Small intestine (tissue), 7 donors: ENCODE measurements at regions not wholly inside any gene's neighbourhood (a gene's known extent, or its start where the extent isn't known, plus 50 kb on each side); places are given as distances from the start of the nearest gene placed in this dataset.
A peak's percentile ranks its signal among the peaks of the same experiment; 100 is the strongest.

ENCODE experiments used
- DNase-seq, 2 donors: peaks; one replicate each; pipeline versions ENCODE4 v3.0.0 to v3.0.0-alpha.2; 2013
- FAIRE-seq: peaks from 2 replicates; lab custom pipeline; 2012; peaks lifted over from hg19 to GRCh38; lab: Jason Lieb, UNC
- H3K27ac ChIP-seq, 3 donors: one replicate each; pipeline ENCODE4 v1.5.1; 2013; ENCODE audit warnings: low read length in 2 of 3, mild to moderate bottlenecking in 2 of 3, control low read depth in 1 of 3, inconsistent platforms in 1 of 3, low read depth in 1 of 3, moderate library complexity in 1 of 3
- H3K27me3 ChIP-seq, 3 donors: one replicate each; pipeline ENCODE4 v1.6.1; 2013; ENCODE audit warnings: low read length in 3 of 3, inconsistent platforms in 1 of 3; ENCODE audit not compliant: control insufficient read depth in 3 of 3, insufficient read depth in 3 of 3
- H3K36me3 ChIP-seq, 3 donors: one replicate each; pipeline ENCODE4 v1.6.1; 2013; ENCODE audit warnings: low read length in 3 of 3, inconsistent platforms in 1 of 3, low read depth in 1 of 3, mild to moderate bottlenecking in 1 of 3, moderate library complexity in 1 of 3; ENCODE audit not compliant: control insufficient read depth in 3 of 3, insufficient read depth in 2 of 3
- H3K4me1 ChIP-seq, 3 donors: one replicate each; pipeline ENCODE4 v1.6.1; 2013; ENCODE audit warnings: low read length in 2 of 3, inconsistent platforms in 1 of 3, low read depth in 1 of 3, mild to moderate bottlenecking in 1 of 3, moderate library complexity in 1 of 3; ENCODE audit not compliant: control insufficient read depth in 3 of 3, insufficient read depth in 2 of 3
- H3K4me3 ChIP-seq, 3 donors: one replicate each; pipeline ENCODE4 v1.5.1; 2013; ENCODE audit warnings: low read length in 3 of 3, control low read depth in 1 of 3, inconsistent platforms in 1 of 3, low read depth in 1 of 3, mild to moderate bottlenecking in 1 of 3, moderate library complexity in 1 of 3
- H3K9me3 ChIP-seq, 2 donors: one replicate each; pipeline ENCODE4 v1.6.1; 2013; ENCODE audit warnings: low read depth in 1 of 2, low read length in 1 of 2; ENCODE audit not compliant: control insufficient read depth in 2 of 2, insufficient read depth in 1 of 2
- WGBS, 3 donors: extraction: QIAGEN DNeasy Blood & Tissue Kit; methylation state at CpG; one replicate each; pipeline ENCODE4 v1.1.7; 2013; 5-methylcytosine and 5-hydroxymethylcytosine counted together
- donor health status: healthy with polysubstance abuse.
- donor health status: control.
- donor health status: control.
- donor health status: Bipolar disorder and iron deficiency.
- donor health status: healthy.

- Histone ChIP-seq H3K27ac (peak overlapping the region in 1 of 3 donors; percentile 66), H3K36me3 (no peaks in the 10 kb centered on the region), H3K27me3 (no peaks in the 10 kb centered on the region), H3K4me1 (no peaks in the 10 kb centered on the region), H3K4me3 (no peak overlapping the region), H3K9me3 (no peaks in the 10 kb centered on the region)
- FAIRE-seq (no peak), DNase-seq (no peak)
- WGBS, 3 donors, result 72 to 96% (median 86%) methylated on average over 4 of the region's 4 CpGs
Measured at GRCh38 chr3:16051691-16052090, 122.8 kb upstream of the GALNT15 start.

GRCh38 chr3:16052964-16053363 is 121.5 kb upstream of the GALNT15 start:
- Histone ChIP-seq H3K36me3 (no peaks in the 10 kb centered on the region), H3K27me3 (no peaks in the 10 kb centered on the region), H3K27ac (no peak overlapping the region), H3K4me1 (no peaks in the 10 kb centered on the region), H3K4me3 (no peak overlapping the region), H3K9me3 (no peaks in the 10 kb centered on the region)
- FAIRE-seq (no peak), DNase-seq (no peak)

- Histone ChIP-seq H3K9me3 (no peaks in the 10 kb centered on the region), H3K36me3 (no peaks in the 10 kb centered on the region), H3K4me1 (no peaks in the 10 kb centered on the region), H3K4me3 (no peak overlapping the region), H3K27ac (no peak overlapping the region), H3K27me3 (no peaks in the 10 kb centered on the region)
- no peak for FAIRE-seq
- no peak for DNase-seq
Measured at GRCh38 chr3:16053794-16054193, 120.7 kb upstream of the GALNT15 start.

- no peak for FAIRE-seq
Measured at GRCh38 chr3:16055606-16056211, 118.8 kb upstream of the GALNT15 start.

GRCh38 chr3:16056217-16056616 is 118.3 kb upstream of the GALNT15 start:
- Histone ChIP-seq H3K27me3 (no peaks in the 10 kb centered on the region), H3K4me1 (peaks cover 0 to 4% (median 0%) of the 10 kb centered on the region in 3 donors), H3K27ac (peak overlapping the region in 1 of 3 donors; percentile 57), H3K36me3 (no peaks in the 10 kb centered on the region), H3K4me3 (no peak overlapping the region), H3K9me3 (no peaks in the 10 kb centered on the region)
- FAIRE-seq, result no peak
- 54 to 56% (median 55%) methylated on average over 2 of the region's 2 CpGs for WGBS, 3 donors
- DNase-seq, result peak in 1 of 2 donors; percentile 8

More at GRCh38 chr3:16055606-16056211, 118.8 kb upstream of the GALNT15 start:
- WGBS, 3 donors, result 67 to 80% (median 68%) methylated on average over 7 of the region's 7 CpGs
- Histone ChIP-seq H3K27ac (peak overlapping the region in 1 of 3 donors; percentile 57), H3K36me3 (no peaks in the 10 kb centered on the region), H3K4me3 (no peak overlapping the region), H3K9me3 (no peaks in the 10 kb centered on the region), H3K27me3 (no peaks in the 10 kb centered on the region), H3K4me1 (no peaks in the 10 kb centered on the region)
- no peak for DNase-seq

- DNase-seq (no peak), FAIRE-seq (no peak)
- 45 to 78% (median 47%) methylated on average over 1 of the region's 1 CpG for WGBS, 3 donors
- H3K4me1 ChIP-seq, result peaks cover 0 to 4% (median 0%) of the 10 kb centered on the region in 3 donors
- no peak overlapping the region for H3K4me3 ChIP-seq
- no peaks in the 10 kb centered on the region for H3K9me3 ChIP-seq
- H3K27me3 ChIP-seq, result no peaks in the 10 kb centered on the region
- H3K36me3 ChIP-seq, result no peaks in the 10 kb centered on the region
- no peak overlapping the region for H3K27ac ChIP-seq
Measured at GRCh38 chr3:16058521-16058920, 116.0 kb upstream of the GALNT15 start.

- WGBS, 3 donors, result 90 to 92% (median 92%) methylated on average over 5 of the region's 5 CpGs
- no peak for FAIRE-seq
Measured at GRCh38 chr3:16059081-16059537, 115.4 kb upstream of the GALNT15 start.

GRCh38 chr3:16059711-16060357 is 114.6 kb upstream of the GALNT15 start:
- 74 to 82% (median 77%) methylated on average over 2 of the region's 2 CpGs for WGBS, 3 donors
- no peak overlapping the region for H3K4me3 ChIP-seq
- FAIRE-seq, result no peak
- DNase-seq, result no peak
- no peaks in the 10 kb centered on the region for H3K9me3 ChIP-seq
- peaks cover 0 to 4% (median 0%) of the 10 kb centered on the region in 3 donors for H3K4me1 ChIP-seq
- peak overlapping the region in 1 of 3 donors; percentile 81 for H3K27ac ChIP-seq
- no peaks in the 10 kb centered on the region for H3K27me3 ChIP-seq
- no peaks in the 10 kb centered on the region for H3K36me3 ChIP-seq

More at GRCh38 chr3:16059081-16059537, 115.4 kb upstream of the GALNT15 start:
- Histone ChIP-seq H3K27ac (peak overlapping the region in 1 of 3 donors; percentile 81), H3K27me3 (no peaks in the 10 kb centered on the region), H3K9me3 (no peaks in the 10 kb centered on the region), H3K4me1 (peaks cover 0 to 4% (median 0%) of the 10 kb centered on the region in 3 donors), H3K36me3 (no peaks in the 10 kb centered on the region), H3K4me3 (no peak overlapping the region)
- no peak for DNase-seq
